ENCODE measurements at regions not wholly inside any gene's neighbourhood (a gene's known extent, or its start where the extent isn't known, plus 50 kb on each side); places are given as distances from the start of the nearest gene placed in this dataset.

GRCh38 chr3:10745392-10745791 is 70.6 kb upstream of the SLC6A11 start:
- Histone ChIP-seq H3K36me3 (ENCODE audit: control insufficient read depth, insufficient read depth, low read length) (no peaks in the 10 kb centered on the region), H2AK5ac (ENCODE audit: low read length) (no peak overlapping the region), H2BK5ac (ENCODE audit: low read length) (no peak overlapping the region), H3K4me2 (ENCODE audit: low read length) (no peak overlapping the region), H3K4me3 (ENCODE audit: low read length) (no peak overlapping the region), H3K23ac (ENCODE audit: low read length) (no peak overlapping the region), H4K8ac (ENCODE audit: low read depth, low read length) (no peak overlapping the region), H4K5ac (ENCODE audit: low read length) (no peak overlapping the region), H3K27ac (ENCODE audit: low read depth, low read length) (no peak overlapping the region), H3K4me1 (ENCODE audit: control insufficient read depth, low read depth, low read length) (no peaks in the 10 kb centered on the region), H3K18ac (ENCODE audit: low read length) (no peak overlapping the region), H3K27me3 (ENCODE audit: insufficient read depth, low read length, poor library complexity) (no peaks in the 10 kb centered on the region), H3K9ac (ENCODE audit: low read length) (no peak overlapping the region), H2BK120ac (ENCODE audit: low read depth, low read length) (no peak overlapping the region), H3K4ac (ENCODE audit: low read depth, low read length) (no peak overlapping the region), H3K79me1 (ENCODE audit: low read length) (no peaks in the 10 kb centered on the region), H3K79me2 (ENCODE audit: control insufficient read depth, insufficient read depth, low read length) (no peaks in the 10 kb centered on the region), H2BK15ac (replicated peaks; ENCODE audit: low read depth) (no peak overlapping the region), H3K56ac (ENCODE audit: low read length) (no peak overlapping the region)
- no peak for DNase-seq

GRCh38 chr3:10746001-10746400 is 70.0 kb upstream of the SLC6A11 start:
- H2BK5ac ChIP-seq (ENCODE audit: low read length), result no peak overlapping the region
- no peak overlapping the region for H3K9ac ChIP-seq (ENCODE audit: low read length)
- no peak overlapping the region for H3K23ac ChIP-seq (ENCODE audit: low read length)
- H4K5ac ChIP-seq (ENCODE audit: low read length), result no peak overlapping the region
- H3K4ac ChIP-seq (ENCODE audit: low read depth, low read length), result no peak overlapping the region
- no peaks in the 10 kb centered on the region for H3K27me3 ChIP-seq (ENCODE audit: insufficient read depth, low read length, poor library complexity)
- no peaks in the 10 kb centered on the region for H3K36me3 ChIP-seq (ENCODE audit: control insufficient read depth, insufficient read depth, low read length)
- no peak overlapping the region for H3K4me3 ChIP-seq (ENCODE audit: low read length)
- no peak overlapping the region for H2BK15ac ChIP-seq (replicated peaks; ENCODE audit: low read depth)
- no peaks in the 10 kb centered on the region for H3K79me1 ChIP-seq (ENCODE audit: low read length)
- no peak overlapping the region for H2AK5ac ChIP-seq (ENCODE audit: low read length)
- no CpG with 5 or more reads among the region's 4 CpGs for WGBS (ENCODE audit: extremely low coverage, insufficient coverage, low lambda C conversion rate)
- H4K8ac ChIP-seq (ENCODE audit: low read depth, low read length), result no peak overlapping the region
- H3K18ac ChIP-seq (ENCODE audit: low read length), result no peak overlapping the region
- H3K4me2 ChIP-seq (ENCODE audit: low read length), result no peak overlapping the region
- no peak overlapping the region for H3K56ac ChIP-seq (ENCODE audit: low read length)
- no peaks in the 10 kb centered on the region for H3K79me2 ChIP-seq (ENCODE audit: control insufficient read depth, insufficient read depth, low read length)
- no peak overlapping the region for H2BK120ac ChIP-seq (ENCODE audit: low read depth, low read length)
- DNase-seq, result no peak
- no peaks in the 10 kb centered on the region for H3K4me1 ChIP-seq (ENCODE audit: control insufficient read depth, low read depth, low read length)
- H3K27ac ChIP-seq (ENCODE audit: low read depth, low read length), result no peak overlapping the region

- no peak overlapping the region for H4K5ac ChIP-seq (ENCODE audit: low read length)
Measured at GRCh38 chr3:10746684-10747083, 69.3 kb upstream of the SLC6A11 start.

GRCh38 chr3:10747341-10747740 is 68.7 kb upstream of the SLC6A11 start:
- Histone ChIP-seq H3K4ac (ENCODE audit: low read depth, low read length) (no peak overlapping the region), H3K9ac (ENCODE audit: low read length) (no peak overlapping the region), H3K18ac (ENCODE audit: low read length) (no peak overlapping the region), H4K8ac (ENCODE audit: low read depth, low read length) (no peak overlapping the region), H3K23ac (ENCODE audit: low read length) (no peak overlapping the region), H2AK5ac (ENCODE audit: low read length) (no peak overlapping the region), H3K27ac (ENCODE audit: low read depth, low read length) (no peak overlapping the region), H3K79me1 (ENCODE audit: low read length) (no peaks in the 10 kb centered on the region), H3K4me1 (ENCODE audit: control insufficient read depth, low read depth, low read length) (no peaks in the 10 kb centered on the region), H2BK5ac (ENCODE audit: low read length) (no peak overlapping the region), H2BK120ac (ENCODE audit: low read depth, low read length) (no peak overlapping the region), H3K79me2 (ENCODE audit: control insufficient read depth, insufficient read depth, low read length) (no peaks in the 10 kb centered on the region), H3K36me3 (ENCODE audit: control insufficient read depth, insufficient read depth, low read length) (no peaks in the 10 kb centered on the region), H3K56ac (ENCODE audit: low read length) (no peak overlapping the region), H3K4me2 (ENCODE audit: low read length) (no peak overlapping the region), H2BK15ac (replicated peaks; ENCODE audit: low read depth) (no peak overlapping the region), H3K27me3 (ENCODE audit: insufficient read depth, low read length, poor library complexity) (no peaks in the 10 kb centered on the region), H4K5ac (ENCODE audit: low read length) (no peak overlapping the region), H3K4me3 (ENCODE audit: low read length) (no peak overlapping the region)
- no peak for DNase-seq
- WGBS (ENCODE audit: extremely low coverage, insufficient coverage, low lambda C conversion rate), result no CpG with 5 or more reads among the region's 6 CpGs

More at GRCh38 chr3:10746684-10747083, 69.3 kb upstream of the SLC6A11 start:
- no peak overlapping the region for H3K27ac ChIP-seq (ENCODE audit: low read depth, low read length)
- no peaks in the 10 kb centered on the region for H3K36me3 ChIP-seq (ENCODE audit: control insufficient read depth, insufficient read depth, low read length)
- DNase-seq, result no peak
- no peak overlapping the region for H2BK5ac ChIP-seq (ENCODE audit: low read length)
- H3K4me3 ChIP-seq (ENCODE audit: low read length), result no peak overlapping the region
- no peak overlapping the region for H3K9ac ChIP-seq (ENCODE audit: low read length)
- no peaks in the 10 kb centered on the region for H3K27me3 ChIP-seq (ENCODE audit: insufficient read depth, low read length, poor library complexity)
- H2BK120ac ChIP-seq (ENCODE audit: low read depth, low read length), result no peak overlapping the region
- H2AK5ac ChIP-seq (ENCODE audit: low read length), result no peak overlapping the region
- no peak overlapping the region for H3K4me2 ChIP-seq (ENCODE audit: low read length)
- no peak overlapping the region for H3K23ac ChIP-seq (ENCODE audit: low read length)
- no peak overlapping the region for H4K8ac ChIP-seq (ENCODE audit: low read depth, low read length)
- no peak overlapping the region for H3K56ac ChIP-seq (ENCODE audit: low read length)
- no CpG with 5 or more reads among the region's 2 CpGs for WGBS (ENCODE audit: extremely low coverage, insufficient coverage, low lambda C conversion rate)
- no peak overlapping the region for H3K4ac ChIP-seq (ENCODE audit: low read depth, low read length)
- H2BK15ac ChIP-seq (replicated peaks; ENCODE audit: low read depth), result no peak overlapping the region
- H3K18ac ChIP-seq (ENCODE audit: low read length), result no peak overlapping the region
- H3K79me2 ChIP-seq (ENCODE audit: control insufficient read depth, insufficient read depth, low read length), result no peaks in the 10 kb centered on the region
- H3K4me1 ChIP-seq (ENCODE audit: control insufficient read depth, low read depth, low read length), result no peaks in the 10 kb centered on the region
- H3K79me1 ChIP-seq (ENCODE audit: low read length), result no peaks in the 10 kb centered on the region

GRCh38 chr3:10748040-10748439 is 68.0 kb upstream of the SLC6A11 start:
- Histone ChIP-seq H2BK120ac (ENCODE audit: low read depth, low read length) (no peak overlapping the region), H2AK5ac (ENCODE audit: low read length) (no peak overlapping the region), H3K9ac (ENCODE audit: low read length) (no peak overlapping the region), H3K27me3 (ENCODE audit: insufficient read depth, low read length, poor library complexity) (no peaks in the 10 kb centered on the region), H3K18ac (ENCODE audit: low read length) (no peak overlapping the region), H3K4me2 (ENCODE audit: low read length) (no peak overlapping the region), H3K4ac (ENCODE audit: low read depth, low read length) (no peak overlapping the region), H2BK5ac (ENCODE audit: low read length) (no peak overlapping the region), H3K79me2 (ENCODE audit: control insufficient read depth, insufficient read depth, low read length) (no peaks in the 10 kb centered on the region), H3K27ac (ENCODE audit: low read depth, low read length) (no peak overlapping the region), H4K5ac (ENCODE audit: low read length) (no peak overlapping the region), H3K4me1 (ENCODE audit: control insufficient read depth, low read depth, low read length) (no peaks in the 10 kb centered on the region), H3K79me1 (ENCODE audit: low read length) (no peaks in the 10 kb centered on the region), H3K56ac (ENCODE audit: low read length) (no peak overlapping the region), H4K8ac (ENCODE audit: low read depth, low read length) (no peak overlapping the region), H3K4me3 (ENCODE audit: low read length) (no peak overlapping the region), H2BK15ac (replicated peaks; ENCODE audit: low read depth) (no peak overlapping the region), H3K36me3 (ENCODE audit: control insufficient read depth, insufficient read depth, low read length) (no peaks in the 10 kb centered on the region), H3K23ac (ENCODE audit: low read length) (no peak overlapping the region)
- DNase-seq, result no peak
- WGBS (ENCODE audit: extremely low coverage, insufficient coverage, low lambda C conversion rate), result no CpG with 5 or more reads among the region's 1 CpG

GRCh38 chr3:10753964-10754363 is 62.1 kb upstream of the SLC6A11 start:
- WGBS (ENCODE audit: extremely low coverage, insufficient coverage, low lambda C conversion rate), result no CpG with 5 or more reads among the region's 6 CpGs
- peak; percentile 76 for DNase-seq
- H3K79me1 ChIP-seq (ENCODE audit: low read length), result no peaks in the 10 kb centered on the region
- H2AK5ac ChIP-seq (ENCODE audit: low read length), result no peak overlapping the region
- no peak overlapping the region for H2BK5ac ChIP-seq (ENCODE audit: low read length)
- no peak overlapping the region for H3K27ac ChIP-seq (ENCODE audit: low read depth, low read length)
- H3K56ac ChIP-seq (ENCODE audit: low read length), result no peak overlapping the region
- no peaks in the 10 kb centered on the region for H3K79me2 ChIP-seq (ENCODE audit: control insufficient read depth, insufficient read depth, low read length)
- H3K36me3 ChIP-seq (ENCODE audit: control insufficient read depth, insufficient read depth, low read length), result no peaks in the 10 kb centered on the region
- no peaks in the 10 kb centered on the region for H3K27me3 ChIP-seq (ENCODE audit: insufficient read depth, low read length, poor library complexity)
- no peak overlapping the region for H4K5ac ChIP-seq (ENCODE audit: low read length)
- H3K4me3 ChIP-seq (ENCODE audit: low read length), result no peak overlapping the region
- H3K9ac ChIP-seq (ENCODE audit: low read length), result no peak overlapping the region
- no peak overlapping the region for H3K18ac ChIP-seq (ENCODE audit: low read length)
- no peak overlapping the region for H2BK15ac ChIP-seq (replicated peaks; ENCODE audit: low read depth)
- no peak overlapping the region for H3K4ac ChIP-seq (ENCODE audit: low read depth, low read length)
- H3K4me2 ChIP-seq (ENCODE audit: low read length), result no peak overlapping the region
- H4K8ac ChIP-seq (ENCODE audit: low read depth, low read length), result no peak overlapping the region
- no peaks in the 10 kb centered on the region for H3K4me1 ChIP-seq (ENCODE audit: control insufficient read depth, low read depth, low read length)
- H2BK120ac ChIP-seq (ENCODE audit: low read depth, low read length), result no peak overlapping the region
- H3K23ac ChIP-seq (ENCODE audit: low read length), result no peak overlapping the region
